CD4-positive, alpha-beta memory T cell (primary cell): ENCODE measurements at regions not wholly inside any gene's neighbourhood (a gene's known extent, or its start where the extent isn't known, plus 50 kb on each side); places are given as distances from the start of the nearest gene placed in this dataset.

Experiments used
- CTCF ChIA-PET: fragments of 350-600 bp; sonication (Branson Sonifier 250); formaldehyde crosslinking; loops from one replicate; lab custom pipeline; 2021; ENCODE audit warnings: inconsistent platforms; ENCODE audit not compliant: partially characterized antibody; lab: Charles Lee
- POLR2A ChIA-PET: fragments of 350-600 bp; sonication (Branson Sonifier 250); formaldehyde crosslinking; loops from one replicate; lab custom pipeline; 2021; ENCODE audit not compliant: partially characterized antibody; lab: Charles Lee
- DNase-seq, 5 donors: peaks; one replicate each; pipeline versions ENCODE4 v3.0.0 to v3.0.0-alpha.2; 2020 to 2022; ENCODE audit warnings: mixed read lengths in 1 of 5
- H3K27ac ChIP-seq: one replicate; pipeline ENCODE4 v1.7.0; 2013; ENCODE audit warnings: low read depth, low read length
- H3K27me3 ChIP-seq: 2 replicates; pipeline ENCODE4 v1.7.0; 2013; ENCODE audit warnings: mild to moderate bottlenecking, low read length, moderate library complexity; ENCODE audit not compliant: insufficient read depth
- H3K36me3 ChIP-seq: 2 replicates; pipeline ENCODE4 v1.7.0; 2013; ENCODE audit warnings: mild to moderate bottlenecking, low read length, moderate library complexity; ENCODE audit not compliant: insufficient read depth
- H3K4me1 ChIP-seq: 2 replicates; pipeline ENCODE4 v1.7.0; 2013; ENCODE audit warnings: mild to moderate bottlenecking, low read length, moderate library complexity; ENCODE audit not compliant: insufficient read depth
- H3K4me3 ChIP-seq, 2 donors: one replicate each; pipeline ENCODE4 v1.7.0; 2013; ENCODE audit warnings: low read length in 2 of 2, mild to moderate bottlenecking in 1 of 2
- H3K9me3 ChIP-seq, 2 donors: one replicate each; pipeline ENCODE4 v1.7.0; 2013; ENCODE audit warnings: low read length in 2 of 2, control low read depth in 1 of 2; ENCODE audit not compliant: control insufficient read depth in 1 of 2
- H3K27ac Mint-ChIP-seq, 7 donors: one replicate each; pipeline ENCODE4 v1.8.0; 2020 to 2021; ENCODE audit warnings: mixed read lengths in 7 of 7, mild to moderate bottlenecking in 6 of 7, inconsistent platforms in 3 of 7, moderate library complexity in 3 of 7
- H3K27me3 Mint-ChIP-seq, 2 donors: one replicate each; pipeline ENCODE4 v1.8.0; 2020 to 2021; ENCODE audit warnings: mixed read lengths in 2 of 2
- H3K36me3 Mint-ChIP-seq, 2 donors: one replicate each; pipeline ENCODE4 v1.8.0; 2020 to 2021; ENCODE audit warnings: mixed read lengths in 2 of 2, inconsistent platforms in 1 of 2, mild to moderate bottlenecking in 1 of 2
- H3K4me1 Mint-ChIP-seq, 4 donors: one replicate each; pipeline ENCODE4 v1.8.0; 2020 to 2021; ENCODE audit warnings: mixed read lengths in 4 of 4, mild to moderate bottlenecking in 1 of 4
- H3K4me3 Mint-ChIP-seq, 8 donors: one replicate each; pipeline ENCODE4 v1.8.0; 2020 to 2021; ENCODE audit warnings: mixed read lengths in 8 of 8, mild to moderate bottlenecking in 7 of 8, moderate library complexity in 6 of 8, inconsistent platforms in 3 of 8
- H3K9me3 Mint-ChIP-seq, 8 donors: one replicate each; pipeline ENCODE4 v1.8.0; 2020 to 2021; ENCODE audit warnings: mixed read lengths in 8 of 8, mild to moderate bottlenecking in 5 of 8, inconsistent platforms in 3 of 8, moderate library complexity in 1 of 8
- intact Hi-C: fragments of 100-400 bp; cut with micrococcal nuclease; formaldehyde crosslinking; loops from one replicate; pipeline ENCODE4 v1.15.1; 2023

GRCh38 chr22:47284360-47284759 is 521.9 kb downstream of the TBC1D22A start:
- peak overlapping the region in 1 of 8 donors; percentile 5 for H3K4me3 Mint-ChIP-seq
- Histone ChIP-seq H3K9me3 (no peaks in the 10 kb centered on the region), H3K36me3 (no peaks in the 10 kb centered on the region), H3K4me3 (no peak overlapping the region), H3K27ac (no peak overlapping the region), H3K4me1 (no peaks in the 10 kb centered on the region), H3K27me3 (no peaks in the 10 kb centered on the region)
- peaks cover 1 to 6% of the 10 kb centered on the region in 2 donors for H3K27me3 Mint-ChIP-seq
- no peaks in the 10 kb centered on the region for H3K9me3 Mint-ChIP-seq
- ChIA-PET POLR2A (no interaction called here), CTCF (no interaction called here)
- no peak for DNase-seq
- H3K36me3 Mint-ChIP-seq: no peaks in the 10 kb centered on the region
- intact Hi-C loops: no loop called here
- H3K27ac Mint-ChIP-seq: no peak overlapping the region
- H3K4me1 Mint-ChIP-seq: no peaks in the 10 kb centered on the region

GRCh38 chr22:47283616-47284270 is 521.3 kb downstream of the TBC1D22A start:
- H3K4me1 Mint-ChIP-seq: no peaks in the 10 kb centered on the region
- H3K4me1 ChIP-seq: no peaks in the 10 kb centered on the region
- ChIA-PET CTCF (no interaction called here), POLR2A (no interaction called here)
- no peak overlapping the region for H3K4me3 ChIP-seq
- no peaks in the 10 kb centered on the region for H3K36me3 Mint-ChIP-seq
- peaks cover 1 to 5% of the 10 kb centered on the region in 2 donors for H3K27me3 Mint-ChIP-seq
- H3K27me3 ChIP-seq: no peaks in the 10 kb centered on the region
- H3K9me3 ChIP-seq: no peaks in the 10 kb centered on the region
- no peak for DNase-seq
- intact Hi-C loops: no loop called here
- H3K27ac ChIP-seq: no peak overlapping the region
- H3K27ac Mint-ChIP-seq: no peak overlapping the region
- H3K9me3 Mint-ChIP-seq: no peaks in the 10 kb centered on the region
- H3K4me3 Mint-ChIP-seq: no peak overlapping the region
- no peaks in the 10 kb centered on the region for H3K36me3 ChIP-seq

GRCh38 chr22:47282851-47283250 is 520.4 kb downstream of the TBC1D22A start:
- no peak for DNase-seq
- H3K9me3 ChIP-seq: no peaks in the 10 kb centered on the region
- POLR2A ChIA-PET: no interaction called here
- Mint-ChIP-seq H3K4me1 (no peaks in the 10 kb centered on the region), H3K4me3 (no peak overlapping the region), H3K27ac (no peak overlapping the region), H3K9me3 (no peaks in the 10 kb centered on the region), H3K36me3 (no peaks in the 10 kb centered on the region), H3K27me3 (peaks cover 1 to 3% of the 10 kb centered on the region in 2 donors)
- intact Hi-C loops: no loop called here
- no peaks in the 10 kb centered on the region for H3K4me1 ChIP-seq
- CTCF ChIA-PET: no interaction called here
- no peak overlapping the region for H3K4me3 ChIP-seq
- H3K27ac ChIP-seq: no peak overlapping the region
- H3K27me3 ChIP-seq: no peaks in the 10 kb centered on the region
- H3K36me3 ChIP-seq: no peaks in the 10 kb centered on the region

GRCh38 chr22:47282366-47282765 is 519.9 kb downstream of the TBC1D22A start:
- no peaks in the 10 kb centered on the region for H3K9me3 Mint-ChIP-seq
- Histone ChIP-seq H3K27ac (no peak overlapping the region), H3K27me3 (no peaks in the 10 kb centered on the region), H3K36me3 (no peaks in the 10 kb centered on the region), H3K4me3 (no peak overlapping the region), H3K4me1 (no peaks in the 10 kb centered on the region), H3K9me3 (no peaks in the 10 kb centered on the region)
- no peak for DNase-seq
- H3K4me1 Mint-ChIP-seq: no peaks in the 10 kb centered on the region
- H3K36me3 Mint-ChIP-seq: no peaks in the 10 kb centered on the region
- H3K27ac Mint-ChIP-seq: no peak overlapping the region
- no peak overlapping the region for H3K4me3 Mint-ChIP-seq
- ChIA-PET CTCF (no interaction called here), POLR2A (no interaction called here)
- peaks cover 1% of the 10 kb centered on the region in 2 donors for H3K27me3 Mint-ChIP-seq
- intact Hi-C loops: no loop called here

- Histone ChIP-seq H3K4me3 (no peak overlapping the region), H3K36me3 (no peaks in the 10 kb centered on the region), H3K27ac (no peak overlapping the region), H3K27me3 (no peaks in the 10 kb centered on the region), H3K9me3 (no peaks in the 10 kb centered on the region), H3K4me1 (no peaks in the 10 kb centered on the region)
- CTCF ChIA-PET: no interaction called here
- H3K4me3 Mint-ChIP-seq: peak overlapping the region in 1 of 8 donors; percentile 19
- no peaks in the 10 kb centered on the region for H3K36me3 Mint-ChIP-seq
- no peaks in the 10 kb centered on the region for H3K4me1 Mint-ChIP-seq
- H3K27ac Mint-ChIP-seq: no peak overlapping the region
- no peak for DNase-seq
- no peaks in the 10 kb centered on the region for H3K9me3 Mint-ChIP-seq
- POLR2A ChIA-PET: no interaction called here
- intact Hi-C loops: no loop called here
- H3K27me3 Mint-ChIP-seq: peaks cover 1% of the 10 kb centered on the region in 2 donors
Observed at GRCh38 chr22:47281126-47282106, 519.0 kb downstream of the TBC1D22A start.

DNA sequence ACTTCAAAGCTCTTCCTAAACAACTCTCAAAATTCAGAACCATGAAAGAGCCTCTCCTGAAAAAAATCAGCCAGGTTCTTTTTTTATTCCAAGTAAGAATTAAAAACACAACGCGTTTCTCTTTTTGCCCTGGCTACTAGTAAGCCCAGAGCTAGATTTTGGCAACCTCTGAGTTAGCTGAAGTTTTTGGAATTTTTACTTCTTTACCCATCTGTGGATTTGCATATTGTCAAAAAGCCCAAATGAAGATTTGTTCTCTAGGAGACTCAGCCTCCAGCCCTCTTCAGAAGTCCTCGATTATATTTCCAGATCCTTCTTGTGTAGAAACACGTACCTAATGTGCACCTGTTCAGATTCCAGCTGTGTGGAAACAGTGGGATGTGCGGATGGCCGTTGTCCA is 517.9 kb downstream of the TBC1D22A start:
- H3K27ac Mint-ChIP-seq: no peak overlapping the region
- no peak overlapping the region for H3K27ac ChIP-seq
- CTCF ChIA-PET: no interaction called here
- intact Hi-C loops: no loop called here
- no peaks in the 10 kb centered on the region for H3K4me1 Mint-ChIP-seq
- H3K36me3 ChIP-seq: no peaks in the 10 kb centered on the region
- H3K9me3 Mint-ChIP-seq: no peaks in the 10 kb centered on the region
- peaks cover 1% of the 10 kb centered on the region in 2 donors for H3K27me3 Mint-ChIP-seq
- POLR2A ChIA-PET: no interaction called here
- H3K4me3 ChIP-seq: no peak overlapping the region
- H3K4me3 Mint-ChIP-seq: no peak overlapping the region
- H3K27me3 ChIP-seq: no peaks in the 10 kb centered on the region
- DNase-seq: no peak
- no peaks in the 10 kb centered on the region for H3K9me3 ChIP-seq
- H3K36me3 Mint-ChIP-seq: no peaks in the 10 kb centered on the region
- H3K4me1 ChIP-seq: no peaks in the 10 kb centered on the region

DNA sequence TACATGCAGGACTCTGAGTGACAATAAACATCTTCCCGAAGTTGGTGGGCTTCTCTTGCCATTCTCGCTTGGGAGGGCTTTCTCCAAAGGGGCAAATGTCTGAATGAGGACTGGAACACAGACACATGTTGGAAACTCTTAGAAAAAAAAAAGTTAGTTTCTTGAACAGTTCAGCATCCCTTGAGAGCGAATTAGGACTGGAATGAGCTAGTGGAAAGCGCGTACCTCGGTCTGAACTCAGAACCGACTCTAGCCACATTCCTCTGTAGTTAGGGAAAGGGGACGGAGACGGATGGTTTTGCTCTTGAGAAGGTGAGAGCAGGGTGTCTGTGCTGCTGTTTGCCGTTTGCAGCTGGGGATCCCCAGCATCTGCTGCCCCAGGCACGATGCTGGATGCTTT is 517.3 kb downstream of the TBC1D22A start:
- peaks cover 1% of the 10 kb centered on the region in 2 donors for H3K27me3 Mint-ChIP-seq

More for the DNA sequence above, 517.3 kb downstream of the TBC1D22A start:
- no peaks in the 10 kb centered on the region for H3K9me3 ChIP-seq
- Mint-ChIP-seq H3K27ac (no peak overlapping the region), H3K4me1 (no peaks in the 10 kb centered on the region), H3K4me3 (no peak overlapping the region), H3K36me3 (no peaks in the 10 kb centered on the region), H3K9me3 (no peaks in the 10 kb centered on the region)
- H3K4me1 ChIP-seq: no peaks in the 10 kb centered on the region
- DNase-seq: no peak
- intact Hi-C loops: no loop called here
- no peak overlapping the region for H3K27ac ChIP-seq
- no peaks in the 10 kb centered on the region for H3K36me3 ChIP-seq
- ChIA-PET CTCF (no interaction called here), POLR2A (no interaction called here)
- H3K4me3 ChIP-seq: no peak overlapping the region
- no peaks in the 10 kb centered on the region for H3K27me3 ChIP-seq
